HL-60 (cell line): ENCODE measurements at regions not wholly inside any gene's neighbourhood (a gene's known extent, or its start where the extent isn't known, plus 50 kb on each side); places are given as distances from the start of the nearest gene placed in this dataset.

Experiments used
- DNase-seq, 2 experiments: peaks; one replicate each; pipeline ENCODE4 v3.0.0-alpha.2; 2010 to 2020; ENCODE audit warnings: low read depth in 1 of 2, low spot score in 1 of 2
- H3K27ac ChIP-seq: fragments of 250-450 bp; sonication (Bioruptor Pico); replicated peaks from 2 replicates; pipeline ENCODE4 v1.5.1; 2020; ENCODE audit warnings: mild to moderate bottlenecking, moderate library complexity
- H3K27me3 ChIP-seq: fragments of 250-450 bp; sonication (Bioruptor Pico); 2 replicates; pipeline ENCODE4 v1.5.1; 2021; ENCODE audit warnings: mild to moderate bottlenecking, moderate library complexity; ENCODE audit not compliant: insufficient read depth, poor library complexity, severe bottlenecking
- H3K4me3 ChIP-seq: replicated peaks from 2 replicates; pipeline ENCODE4 v1.5.1; 2011; ENCODE audit warnings: mild to moderate bottlenecking, control low read depth, low read length; ENCODE audit not compliant: insufficient read depth
- GABPA ChIP-seq: IDR thresholded peaks from 2 replicates; pipeline ENCODE4 v1.6.1; 2012; ENCODE audit warnings: low read depth
- POLR2AphosphoS5 ChIP-seq: IDR thresholded peaks from 2 replicates; pipeline ENCODE4 v1.6.1; 2012; ENCODE audit warnings: low read depth
- SPI1 ChIP-seq: IDR thresholded peaks from 2 replicates; pipeline ENCODE4 v1.6.1; 2012; ENCODE audit warnings: low read depth, mild to moderate bottlenecking, borderline replicate concordance
- TF ChIP-seq, protein P1 (sequence below): IDR thresholded peaks from one replicate; pipeline ENCODE4 v1.5.1; 2011; ENCODE audit warnings: low read length, control low read depth, inconsistent platforms; ENCODE audit not compliant: insufficient read depth
- TF ChIP-seq, protein P2 (sequence below): IDR thresholded peaks from 2 replicates; pipeline ENCODE4 v1.6.1; 2012; ENCODE audit warnings: low read depth; ENCODE audit not compliant: insufficient replicate concordance

DNA sequence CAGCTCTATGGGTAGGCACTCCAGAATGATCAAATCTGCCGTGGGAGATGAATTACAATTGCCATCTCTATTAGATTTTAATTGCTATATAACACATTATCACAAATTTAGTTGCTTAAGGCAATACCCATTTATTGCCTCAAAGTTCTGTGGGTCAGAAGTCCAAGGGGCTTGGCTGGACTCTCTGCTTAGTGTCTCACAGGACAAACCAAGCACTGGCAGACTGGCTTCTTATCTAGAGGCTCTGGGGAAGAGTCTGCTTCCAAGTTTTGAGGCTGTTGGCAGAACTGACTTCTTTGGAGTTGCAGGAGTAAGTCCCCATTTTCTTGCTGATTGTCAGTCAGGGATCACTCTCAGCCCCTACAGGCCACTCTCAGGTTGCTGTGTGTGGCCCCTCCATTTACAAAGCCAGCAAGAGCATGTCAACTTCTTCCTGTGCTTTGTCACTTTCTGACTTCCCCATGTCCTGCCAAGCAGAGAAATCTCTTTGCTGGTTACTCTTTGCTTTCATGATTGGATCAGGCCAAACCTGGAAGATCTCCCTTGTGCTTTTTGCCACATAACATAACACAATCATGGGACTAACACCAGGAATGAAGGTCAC is 93.5 kb upstream of the PRICKLE2 start:
- TF ChIP-seq, protein P1, sequence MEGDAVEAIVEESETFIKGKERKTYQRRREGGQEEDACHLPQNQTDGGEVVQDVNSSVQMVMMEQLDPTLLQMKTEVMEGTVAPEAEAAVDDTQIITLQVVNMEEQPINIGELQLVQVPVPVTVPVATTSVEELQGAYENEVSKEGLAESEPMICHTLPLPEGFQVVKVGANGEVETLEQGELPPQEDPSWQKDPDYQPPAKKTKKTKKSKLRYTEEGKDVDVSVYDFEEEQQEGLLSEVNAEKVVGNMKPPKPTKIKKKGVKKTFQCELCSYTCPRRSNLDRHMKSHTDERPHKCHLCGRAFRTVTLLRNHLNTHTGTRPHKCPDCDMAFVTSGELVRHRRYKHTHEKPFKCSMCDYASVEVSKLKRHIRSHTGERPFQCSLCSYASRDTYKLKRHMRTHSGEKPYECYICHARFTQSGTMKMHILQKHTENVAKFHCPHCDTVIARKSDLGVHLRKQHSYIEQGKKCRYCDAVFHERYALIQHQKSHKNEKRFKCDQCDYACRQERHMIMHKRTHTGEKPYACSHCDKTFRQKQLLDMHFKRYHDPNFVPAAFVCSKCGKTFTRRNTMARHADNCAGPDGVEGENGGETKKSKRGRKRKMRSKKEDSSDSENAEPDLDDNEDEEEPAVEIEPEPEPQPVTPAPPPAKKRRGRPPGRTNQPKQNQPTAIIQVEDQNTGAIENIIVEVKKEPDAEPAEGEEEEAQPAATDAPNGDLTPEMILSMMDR = no peak
- no peak for TF ChIP-seq SPI1
- no peak for TF ChIP-seq POLR2AphosphoS5
- TF ChIP-seq, protein P2, sequence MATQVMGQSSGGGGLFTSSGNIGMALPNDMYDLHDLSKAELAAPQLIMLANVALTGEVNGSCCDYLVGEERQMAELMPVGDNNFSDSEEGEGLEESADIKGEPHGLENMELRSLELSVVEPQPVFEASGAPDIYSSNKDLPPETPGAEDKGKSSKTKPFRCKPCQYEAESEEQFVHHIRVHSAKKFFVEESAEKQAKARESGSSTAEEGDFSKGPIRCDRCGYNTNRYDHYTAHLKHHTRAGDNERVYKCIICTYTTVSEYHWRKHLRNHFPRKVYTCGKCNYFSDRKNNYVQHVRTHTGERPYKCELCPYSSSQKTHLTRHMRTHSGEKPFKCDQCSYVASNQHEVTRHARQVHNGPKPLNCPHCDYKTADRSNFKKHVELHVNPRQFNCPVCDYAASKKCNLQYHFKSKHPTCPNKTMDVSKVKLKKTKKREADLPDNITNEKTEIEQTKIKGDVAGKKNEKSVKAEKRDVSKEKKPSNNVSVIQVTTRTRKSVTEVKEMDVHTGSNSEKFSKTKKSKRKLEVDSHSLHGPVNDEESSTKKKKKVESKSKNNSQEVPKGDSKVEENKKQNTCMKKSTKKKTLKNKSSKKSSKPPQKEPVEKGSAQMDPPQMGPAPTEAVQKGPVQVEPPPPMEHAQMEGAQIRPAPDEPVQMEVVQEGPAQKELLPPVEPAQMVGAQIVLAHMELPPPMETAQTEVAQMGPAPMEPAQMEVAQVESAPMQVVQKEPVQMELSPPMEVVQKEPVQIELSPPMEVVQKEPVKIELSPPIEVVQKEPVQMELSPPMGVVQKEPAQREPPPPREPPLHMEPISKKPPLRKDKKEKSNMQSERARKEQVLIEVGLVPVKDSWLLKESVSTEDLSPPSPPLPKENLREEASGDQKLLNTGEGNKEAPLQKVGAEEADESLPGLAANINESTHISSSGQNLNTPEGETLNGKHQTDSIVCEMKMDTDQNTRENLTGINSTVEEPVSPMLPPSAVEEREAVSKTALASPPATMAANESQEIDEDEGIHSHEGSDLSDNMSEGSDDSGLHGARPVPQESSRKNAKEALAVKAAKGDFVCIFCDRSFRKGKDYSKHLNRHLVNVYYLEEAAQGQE = no peak
- no peak for TF ChIP-seq GABPA
- no peak for DNase-seq
- Histone ChIP-seq H3K27me3 (peaks cover 2% of the 10 kb centered on the region), H3K27ac (no peak overlapping the region), H3K4me3 (no peak overlapping the region)

DNA sequence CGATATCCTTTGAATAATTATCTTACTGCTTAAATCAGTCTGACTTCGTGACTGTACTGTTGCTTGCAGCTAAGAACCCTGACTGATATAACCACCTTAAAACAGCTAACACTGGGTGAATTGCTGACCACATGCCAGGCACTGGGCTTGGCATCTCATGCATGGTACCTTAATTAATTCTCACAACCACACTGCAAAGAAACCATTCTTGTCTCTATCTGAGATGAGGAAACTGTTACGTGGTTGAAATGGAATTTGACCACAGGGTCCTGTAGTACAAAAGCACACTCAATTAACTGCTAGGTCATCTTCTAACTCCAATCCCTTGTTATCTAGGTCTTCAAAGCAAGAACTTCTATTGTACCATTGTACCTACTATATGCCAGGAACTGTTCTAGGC is 92.7 kb upstream of the PRICKLE2 start:
- DNase-seq = no peak
- TF ChIP-seq, protein P2 = no peak
- TF ChIP-seq POLR2AphosphoS5 (no peak), SPI1 (no peak), GABPA (no peak)
- TF ChIP-seq, protein P1 = no peak
- Histone ChIP-seq H3K27ac (no peak overlapping the region), H3K4me3 (no peak overlapping the region), H3K27me3 (peaks cover 2% of the 10 kb centered on the region)

DNA sequence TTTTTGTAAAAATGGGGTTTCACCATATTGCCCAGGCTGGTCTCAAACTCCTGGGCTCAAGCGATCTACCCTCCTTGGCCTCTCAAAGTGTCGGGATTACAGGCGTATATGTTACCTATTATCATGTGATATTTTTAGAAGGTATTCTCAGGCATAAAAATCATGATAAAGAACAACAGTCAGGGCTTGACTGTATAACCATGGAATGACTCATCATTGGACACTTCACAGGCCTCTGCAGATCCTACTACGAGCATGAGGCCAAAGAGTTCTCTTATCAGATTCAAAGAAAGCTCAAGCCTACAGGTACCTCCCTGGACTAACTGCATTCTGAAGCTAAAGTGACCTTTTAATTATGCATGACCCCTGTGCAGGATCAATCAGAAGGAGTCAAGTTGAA is 91.7 kb upstream of the PRICKLE2 start:
- Histone ChIP-seq H3K27me3 (peaks cover 2% of the 10 kb centered on the region), H3K4me3 (no peak overlapping the region), H3K27ac (no peak overlapping the region)
- no peak for DNase-seq
- TF ChIP-seq SPI1 = no peak
- TF ChIP-seq GABPA = no peak
- TF ChIP-seq, protein P2 = no peak
- TF ChIP-seq, protein P1 = no peak
- no peak for TF ChIP-seq POLR2AphosphoS5
